ENCODE measurements at regions not wholly inside any gene's neighbourhood (a gene's known extent, or its start where the extent isn't known, plus 50 kb on each side); places are given as distances from the start of the nearest gene placed in this dataset.
"Not testable (repeated sequence)": the region's sequence is repeated elsewhere in the genome, so short reads cannot be mapped to it uniquely, and the experiment has no call there.

DNA sequence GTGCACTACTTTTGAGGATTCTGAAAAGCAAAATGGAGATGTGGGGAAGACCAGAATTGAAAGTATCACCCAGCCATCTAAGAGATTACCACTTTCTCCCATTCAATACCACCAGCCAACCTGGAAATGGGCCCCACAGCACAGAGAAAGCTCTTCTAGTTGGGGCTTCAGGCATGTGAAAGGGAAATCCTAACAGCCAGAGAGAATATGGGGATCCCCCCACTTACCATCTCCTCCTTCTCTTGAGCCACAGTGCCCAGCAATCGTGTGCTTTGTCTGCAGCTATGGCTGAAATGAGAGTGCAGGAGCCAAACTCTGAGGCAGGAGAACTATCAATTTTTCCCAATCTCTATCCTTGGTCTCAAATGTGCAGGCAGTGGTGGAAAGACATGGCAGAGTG lies 173.2 kb upstream of the KCTD7 start:
- TF ChIP-seq, protein P1, sequence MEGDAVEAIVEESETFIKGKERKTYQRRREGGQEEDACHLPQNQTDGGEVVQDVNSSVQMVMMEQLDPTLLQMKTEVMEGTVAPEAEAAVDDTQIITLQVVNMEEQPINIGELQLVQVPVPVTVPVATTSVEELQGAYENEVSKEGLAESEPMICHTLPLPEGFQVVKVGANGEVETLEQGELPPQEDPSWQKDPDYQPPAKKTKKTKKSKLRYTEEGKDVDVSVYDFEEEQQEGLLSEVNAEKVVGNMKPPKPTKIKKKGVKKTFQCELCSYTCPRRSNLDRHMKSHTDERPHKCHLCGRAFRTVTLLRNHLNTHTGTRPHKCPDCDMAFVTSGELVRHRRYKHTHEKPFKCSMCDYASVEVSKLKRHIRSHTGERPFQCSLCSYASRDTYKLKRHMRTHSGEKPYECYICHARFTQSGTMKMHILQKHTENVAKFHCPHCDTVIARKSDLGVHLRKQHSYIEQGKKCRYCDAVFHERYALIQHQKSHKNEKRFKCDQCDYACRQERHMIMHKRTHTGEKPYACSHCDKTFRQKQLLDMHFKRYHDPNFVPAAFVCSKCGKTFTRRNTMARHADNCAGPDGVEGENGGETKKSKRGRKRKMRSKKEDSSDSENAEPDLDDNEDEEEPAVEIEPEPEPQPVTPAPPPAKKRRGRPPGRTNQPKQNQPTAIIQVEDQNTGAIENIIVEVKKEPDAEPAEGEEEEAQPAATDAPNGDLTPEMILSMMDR (conservative IDR thresholded peaks at IDR 0.05), result not testable (repeated sequence)
- not testable (repeated sequence) for TF ChIP-seq EZH2 (IDR thresholded peaks at IDR 0.05; ENCODE audit: low read depth)
